ENCODE measurements at regions not wholly inside any gene's neighbourhood (a gene's known extent, or its start where the extent isn't known, plus 50 kb on each side); places are given as distances from the start of the nearest gene placed in this dataset.
"Not testable (repeated sequence)": the region's sequence is repeated elsewhere in the genome, so short reads cannot be mapped to it uniquely, and the experiment has no call there.

DNA sequence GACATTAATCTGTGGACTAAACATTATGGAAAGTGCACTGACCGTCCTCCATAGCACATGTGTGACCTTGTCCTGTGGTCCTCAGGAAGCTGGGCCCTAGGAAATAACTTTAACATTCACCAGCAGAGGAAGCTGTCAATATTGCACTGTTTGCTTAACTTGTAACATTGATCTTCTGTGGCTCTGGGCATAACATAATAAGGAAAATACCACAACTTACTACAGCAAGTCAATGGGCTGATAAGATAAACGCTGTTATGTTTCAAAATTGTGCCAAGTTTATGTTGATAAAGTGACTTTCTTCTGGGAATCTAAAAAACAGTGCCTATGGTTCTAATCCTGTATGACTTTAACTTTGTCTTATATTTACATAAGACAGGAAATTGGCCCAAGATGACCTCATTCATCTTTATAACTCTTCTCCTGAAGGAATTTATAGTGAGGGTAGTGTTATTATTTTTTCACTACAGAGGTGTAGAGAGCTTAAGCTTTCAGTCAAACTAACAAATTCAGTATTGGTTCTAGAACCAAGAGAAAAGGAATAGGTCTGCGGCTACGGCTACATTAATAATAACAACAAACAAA is 113.7 kb upstream of the MAP4K3 start:
- DNase-seq: no peak
- in situ Hi-C loops (cut with HindIII; ENCODE audit: low pct_ligation_motif_present, low pct_unique_long_range_greater_than_20kb, low sequenced_read_pairs): no loop called here

DNA sequence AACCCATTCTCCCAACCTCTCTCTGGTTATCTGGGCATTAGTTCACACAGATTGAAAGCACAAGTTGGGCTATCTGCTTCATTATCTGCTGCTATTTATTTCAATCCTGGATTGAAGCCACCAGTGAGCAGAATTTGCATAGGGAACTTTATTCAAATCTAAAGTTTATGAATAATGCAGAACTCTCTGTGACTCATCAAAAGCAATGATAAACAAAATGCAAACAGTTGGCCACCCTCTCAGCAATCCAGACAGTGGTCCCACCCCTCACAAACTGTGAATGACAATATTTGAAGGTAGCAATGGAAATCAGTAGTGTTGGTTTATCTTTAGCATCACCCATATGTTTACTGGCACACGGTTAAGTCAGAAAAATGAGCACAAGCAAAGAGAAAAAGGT is 106.8 kb upstream of the TMEM178A start:
- no peak for DNase-seq

GRCh38 chr2:39563572-39563971 is 102.1 kb upstream of the TMEM178A start:
- in situ Hi-C loops (cut with HindIII; ENCODE audit: low pct_ligation_motif_present, low pct_unique_long_range_greater_than_20kb, low sequenced_read_pairs): no loop called here
- no peak for DNase-seq

More for the DNA sequence above, 106.8 kb upstream of the TMEM178A start:
- in situ Hi-C loops (cut with HindIII; ENCODE audit: low pct_ligation_motif_present, low pct_unique_long_range_greater_than_20kb, low sequenced_read_pairs): no loop called here

DNA sequence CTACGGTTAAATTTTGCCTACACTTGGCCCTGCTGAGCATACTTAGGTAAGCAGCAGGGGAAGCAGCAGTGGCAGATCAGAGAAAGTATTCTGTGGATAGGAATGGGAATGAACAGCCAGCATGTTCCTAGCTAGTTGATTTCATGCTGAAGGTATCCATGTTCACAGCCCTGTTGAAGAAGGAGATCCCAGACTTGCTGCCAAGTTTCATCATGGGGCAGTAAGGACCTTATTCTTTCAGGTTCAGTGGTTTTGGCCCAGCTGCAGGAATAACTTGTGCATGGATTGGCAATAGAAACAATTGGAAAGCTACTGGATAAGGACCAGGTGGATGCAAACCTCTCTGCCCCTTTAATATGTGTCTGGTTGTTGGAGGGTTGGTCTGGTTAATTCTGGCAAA is 98.2 kb upstream of the TMEM178A start:
- no peak for DNase-seq
- in situ Hi-C loops (cut with HindIII; ENCODE audit: low pct_ligation_motif_present, low pct_unique_long_range_greater_than_20kb, low sequenced_read_pairs): no loop called here

DNA sequence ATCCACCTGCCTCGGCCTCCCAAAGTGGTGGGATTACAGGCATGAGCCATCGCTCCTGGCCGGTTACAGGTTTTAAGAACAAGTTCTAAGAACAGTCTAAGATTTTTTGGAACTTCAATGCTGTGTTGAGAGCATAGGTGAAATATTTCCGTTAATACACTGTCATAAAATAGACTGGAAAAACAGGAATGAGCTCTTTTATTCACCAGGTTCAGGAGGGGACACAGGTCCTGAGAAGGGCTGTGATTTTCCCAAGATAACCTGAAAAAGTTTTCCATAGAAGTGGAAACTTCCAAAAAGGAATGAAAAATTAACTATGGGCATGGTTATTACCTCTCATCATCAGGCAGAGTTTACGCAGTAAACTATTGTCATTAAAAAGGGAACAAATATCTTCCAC is 97.6 kb upstream of the TMEM178A start:
- in situ Hi-C loops (cut with HindIII; ENCODE audit: low pct_ligation_motif_present, low pct_unique_long_range_greater_than_20kb, low sequenced_read_pairs): no loop called here
- no peak for DNase-seq

GRCh38 chr2:39568561-39569006 is 97.1 kb upstream of the TMEM178A start:
- peak; percentile 51 for DNase-seq
- in situ Hi-C loops (cut with HindIII; ENCODE audit: low pct_ligation_motif_present, low pct_unique_long_range_greater_than_20kb, low sequenced_read_pairs): no loop called here

DNA sequence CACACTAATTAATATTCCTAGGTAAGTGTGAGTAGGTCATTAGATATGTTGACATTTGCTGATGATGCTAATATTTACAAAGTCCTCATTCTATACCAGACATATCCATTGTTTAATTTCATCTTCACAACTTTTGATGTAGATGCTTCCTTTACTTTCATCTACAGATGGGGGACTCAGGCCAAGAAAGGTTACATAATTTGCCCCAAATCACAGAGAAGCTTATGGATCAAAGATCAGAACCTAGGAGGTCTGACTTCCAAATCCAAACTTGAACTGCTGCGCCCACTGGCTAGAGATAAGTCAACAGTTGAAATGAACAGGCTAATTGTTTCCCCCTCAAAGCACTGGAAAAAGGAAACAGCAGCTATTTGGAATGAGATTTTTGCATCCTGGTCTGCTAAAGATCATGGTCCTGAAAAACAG is 95.6 kb upstream of the TMEM178A start:
- no peak for DNase-seq
- in situ Hi-C loops (cut with HindIII; ENCODE audit: low pct_ligation_motif_present, low pct_unique_long_range_greater_than_20kb, low sequenced_read_pairs): no loop called here

- in situ Hi-C loops (cut with HindIII; ENCODE audit: low pct_ligation_motif_present, low pct_unique_long_range_greater_than_20kb, low sequenced_read_pairs): no loop called here
- DNase-seq: no peak
These were observed 95.1 kb upstream of the TMEM178A start for GRCh38 chr2:39570614-39571013.

DNA sequence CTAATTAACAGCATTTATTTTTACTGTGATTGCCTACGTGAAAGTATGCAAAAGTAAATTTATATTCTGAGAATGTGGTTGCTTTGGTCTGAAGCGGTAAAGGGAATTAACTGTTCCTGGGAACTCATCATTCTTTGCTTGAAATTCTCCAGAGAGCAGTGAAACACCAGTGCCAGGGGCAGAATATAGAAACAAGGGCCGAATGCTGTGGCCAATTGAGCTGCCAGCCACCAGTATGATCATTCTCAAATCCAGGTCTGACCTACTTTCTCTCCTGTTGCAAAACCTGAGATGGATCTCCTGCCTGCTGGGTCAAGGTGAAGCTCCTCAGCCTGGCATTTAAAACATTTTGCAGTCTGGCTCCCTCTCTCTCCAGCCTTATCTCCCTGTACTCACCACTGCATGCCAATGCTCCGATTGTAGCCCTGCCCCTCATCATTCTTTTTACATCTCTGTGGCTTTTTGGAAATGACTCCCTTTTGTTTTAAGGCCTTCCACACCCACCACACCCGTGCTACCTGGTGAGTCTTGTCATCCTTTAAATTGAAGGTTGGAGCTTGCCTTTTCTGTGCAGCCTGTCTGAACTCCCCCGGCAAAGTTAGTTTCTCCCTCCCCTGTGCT is 94.5 kb upstream of the TMEM178A start:
- in situ Hi-C loops (cut with HindIII; ENCODE audit: low pct_ligation_motif_present, low pct_unique_long_range_greater_than_20kb, low sequenced_read_pairs): no loop called here
- no peak for DNase-seq

GRCh38 chr2:39573276-39573675 is 92.4 kb upstream of the TMEM178A start:
- no peak for DNase-seq
- in situ Hi-C loops (cut with HindIII; ENCODE audit: low pct_ligation_motif_present, low pct_unique_long_range_greater_than_20kb, low sequenced_read_pairs): no loop called here

GRCh38 chr2:39581866-39582265 is 83.9 kb upstream of the TMEM178A start:
- in situ Hi-C loops (cut with HindIII; ENCODE audit: low pct_ligation_motif_present, low pct_unique_long_range_greater_than_20kb, low sequenced_read_pairs): no loop called here
- DNase-seq: no peak

DNA sequence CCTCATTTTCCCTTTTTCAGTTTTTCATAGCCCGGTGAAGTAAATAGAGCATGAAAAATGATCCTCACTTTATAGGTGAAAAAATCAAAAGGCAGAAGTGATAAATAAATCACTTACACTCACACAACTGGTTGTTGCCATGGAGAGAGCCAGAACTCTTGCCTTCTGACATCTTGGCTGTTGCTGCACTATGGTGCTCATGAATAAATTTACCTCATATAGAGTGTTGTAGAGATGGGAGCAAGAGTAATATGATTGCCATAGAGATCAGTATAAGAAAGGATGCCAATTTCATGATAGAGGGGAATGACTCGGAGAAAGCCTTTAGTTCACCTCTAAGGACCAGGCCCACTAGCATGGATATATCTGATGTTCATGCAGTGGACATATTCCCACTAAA is 82.5 kb upstream of the TMEM178A start:
- in situ Hi-C loops (cut with HindIII; ENCODE audit: low pct_ligation_motif_present, low pct_unique_long_range_greater_than_20kb, low sequenced_read_pairs): no loop called here
- no peak for DNase-seq

DNA sequence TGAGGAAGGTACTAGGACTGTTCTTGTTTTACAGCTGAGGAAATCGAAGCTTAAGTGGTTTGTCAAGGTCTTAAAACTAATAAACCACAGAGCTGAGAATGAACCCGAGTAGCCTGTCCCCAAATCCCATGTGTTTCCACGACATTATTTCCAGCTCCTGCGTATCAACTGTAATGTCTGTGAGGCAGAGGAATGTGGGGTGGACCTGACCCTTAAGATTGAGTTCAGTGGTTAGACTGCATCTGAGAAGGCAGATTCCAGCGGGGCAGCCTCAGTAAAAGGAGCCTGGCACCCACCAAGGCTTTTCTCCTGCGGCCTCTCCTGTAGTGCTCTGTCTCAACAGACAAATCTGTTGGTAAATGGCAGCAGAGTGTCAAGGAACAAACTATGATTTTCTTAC is 81.9 kb upstream of the TMEM178A start:
- no peak for DNase-seq
- in situ Hi-C loops (cut with HindIII; ENCODE audit: low pct_ligation_motif_present, low pct_unique_long_range_greater_than_20kb, low sequenced_read_pairs): no loop called here

DNA sequence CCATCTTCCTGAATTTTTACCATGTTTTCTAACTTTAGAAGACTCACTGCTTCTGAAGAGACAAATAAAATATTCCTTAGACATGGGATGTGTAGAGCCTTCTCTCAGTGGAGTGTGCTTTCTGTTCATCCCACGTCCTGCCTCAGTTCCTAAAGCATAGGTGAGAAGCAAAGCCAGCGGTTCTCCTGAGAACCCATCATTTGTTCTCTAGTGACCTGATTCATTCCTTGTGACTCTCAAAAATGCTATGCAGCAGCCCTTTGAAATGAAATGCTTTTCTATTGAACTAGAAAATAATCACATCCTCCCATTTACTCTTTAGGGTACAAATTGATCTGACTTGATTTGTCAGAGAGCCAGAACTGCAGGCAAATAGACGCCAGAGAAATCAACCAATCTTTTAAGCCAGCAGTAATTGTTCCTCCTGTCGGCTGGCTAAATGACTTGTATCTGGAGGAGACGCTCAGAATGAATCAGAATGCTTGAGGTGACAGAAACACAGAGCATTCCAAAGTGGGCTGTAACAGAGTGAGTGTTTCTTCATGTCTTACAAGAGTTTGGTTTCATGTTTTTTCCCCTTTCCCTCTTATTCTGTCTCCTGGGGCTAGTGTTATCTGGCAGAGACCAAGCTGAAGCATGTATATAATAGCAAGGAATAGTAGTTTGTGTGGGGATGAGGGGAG is 81.3 kb upstream of the TMEM178A start:
- no peak for DNase-seq
- in situ Hi-C loops (cut with HindIII; ENCODE audit: low pct_ligation_motif_present, low pct_unique_long_range_greater_than_20kb, low sequenced_read_pairs): no loop called here

DNA sequence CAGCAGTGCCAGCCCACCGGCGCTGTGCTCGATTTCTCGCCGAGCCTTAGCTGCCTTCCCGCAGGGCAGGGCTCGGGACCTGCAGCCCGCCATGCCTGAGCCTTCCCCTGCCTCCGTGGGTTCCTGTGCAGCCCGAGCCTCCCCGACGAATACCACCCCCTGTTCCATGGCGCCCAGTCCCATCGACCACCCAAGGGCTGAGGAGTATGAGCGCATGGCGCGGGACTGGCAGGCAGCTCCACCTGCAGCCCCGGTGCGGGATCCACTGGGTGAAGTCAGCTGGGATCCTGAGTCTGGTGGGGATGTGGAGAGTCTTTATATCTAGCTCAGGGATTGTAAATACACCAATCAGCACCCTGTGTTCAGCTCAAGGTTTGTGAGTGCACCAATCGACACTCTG is 80.2 kb upstream of the TMEM178A start:
- in situ Hi-C loops (cut with HindIII; ENCODE audit: low pct_ligation_motif_present, low pct_unique_long_range_greater_than_20kb, low sequenced_read_pairs); DNase-seq: not testable (repeated sequence)

GRCh38 chr2:39587168-39587567 is 78.5 kb upstream of the TMEM178A start:
- in situ Hi-C loops (cut with HindIII; ENCODE audit: low pct_ligation_motif_present, low pct_unique_long_range_greater_than_20kb, low sequenced_read_pairs): no loop called here
- no peak for DNase-seq

DNA sequence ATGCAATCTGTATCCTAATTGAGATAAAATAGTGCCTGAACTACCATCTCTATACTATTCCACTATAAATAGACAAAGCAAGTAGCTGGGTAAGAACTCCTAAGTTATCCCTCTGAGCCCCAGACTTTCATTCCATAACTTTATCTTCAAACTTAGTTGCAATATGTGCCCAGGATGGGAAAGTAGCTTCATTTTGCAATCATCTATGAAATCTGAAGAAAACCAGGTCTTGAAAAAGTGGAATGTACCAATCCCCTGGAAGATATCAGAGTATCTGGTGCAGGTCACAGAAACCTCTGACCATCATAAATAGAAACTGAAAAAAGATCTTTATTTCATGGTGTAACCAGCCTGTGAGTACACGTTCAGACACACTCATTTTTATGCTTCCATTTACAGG is 78.1 kb upstream of the TMEM178A start:
- no peak for DNase-seq
- in situ Hi-C loops (cut with HindIII; ENCODE audit: low pct_ligation_motif_present, low pct_unique_long_range_greater_than_20kb, low sequenced_read_pairs): no loop called here

GRCh38 chr2:39593439-39594393 is 72.0 kb upstream of the TMEM178A start:
- peak; percentile 38 for DNase-seq
- in situ Hi-C loops (cut with HindIII; ENCODE audit: low pct_ligation_motif_present, low pct_unique_long_range_greater_than_20kb, low sequenced_read_pairs): no loop called here

GRCh38 chr2:39595116-39595515 is 70.6 kb upstream of the TMEM178A start:
- DNase-seq: no peak
- in situ Hi-C loops (cut with HindIII; ENCODE audit: low pct_ligation_motif_present, low pct_unique_long_range_greater_than_20kb, low sequenced_read_pairs): no loop called here
